GM18951 (cell line): ENCODE measurements at regions not wholly inside any gene's neighbourhood (a gene's known extent, or its start where the extent isn't known, plus 50 kb on each side); places are given as distances from the start of the nearest gene placed in this dataset.

Experiments
- POLR2A ChIP-seq: IDR thresholded peaks from 4 replicates; pipeline ENCODE4 v1.6.1; 2011; ENCODE audit warnings: mild to moderate bottlenecking; ENCODE audit not compliant: insufficient read length, insufficient read depth; ENCODE audit errors: extremely low read depth
- in situ Hi-C: fragments of 300-500 bp; cut with MboI; formaldehyde crosslinking; loops from one replicate; pipeline ENCODE4 v1.12.0; 2022; ENCODE audit warnings: low sequenced_read_pairs, mixed read lengths, inconsistent platforms; ENCODE audit not compliant: unreplicated experiment

GRCh38 chr3:104604326-104605010, 762.2 kb upstream of the ALCAM start:
- in situ Hi-C loops, result no loop called here
- no peak for TF ChIP-seq POLR2A

GRCh38 chr3:104606812-104607211, 759.9 kb upstream of the ALCAM start:
- in situ Hi-C loops, result no loop called here
- TF ChIP-seq POLR2A, result no peak

GRCh38 chr3:104610730-104611652, 755.7 kb upstream of the ALCAM start:
- TF ChIP-seq POLR2A, result no peak
- in situ Hi-C loops, result no loop called here

GRCh38 chr3:104612218-104612617, 754.5 kb upstream of the ALCAM start:
- in situ Hi-C loops, result no loop called here
- no peak for TF ChIP-seq POLR2A

GRCh38 chr3:104614564-104614963, 752.1 kb upstream of the ALCAM start:
- in situ Hi-C loops, result no loop called here
- TF ChIP-seq POLR2A, result no peak

GRCh38 chr3:104628185-104628789, 738.4 kb upstream of the ALCAM start:
- no peak for TF ChIP-seq POLR2A
- in situ Hi-C loops, result no loop called here

GRCh38 chr3:104629038-104629437, 737.7 kb upstream of the ALCAM start:
- TF ChIP-seq POLR2A, result no peak
- in situ Hi-C loops, result no loop called here

GRCh38 chr3:104631254-104631653, 735.5 kb upstream of the ALCAM start:
- in situ Hi-C loops, result no loop called here

GRCh38 chr3:104632521-104632920, 734.2 kb upstream of the ALCAM start:
- in situ Hi-C loops, result no loop called here

More at GRCh38 chr3:104631254-104631653, 735.5 kb upstream of the ALCAM start:
- no peak for TF ChIP-seq POLR2A

GRCh38 chr3:104632947-104633346, 733.8 kb upstream of the ALCAM start:
- in situ Hi-C loops, result no loop called here
- TF ChIP-seq POLR2A, result no peak

More at GRCh38 chr3:104632521-104632920, 734.2 kb upstream of the ALCAM start:
- no peak for TF ChIP-seq POLR2A

GRCh38 chr3:104635872-104636580, 730.7 kb upstream of the ALCAM start:
- no peak for TF ChIP-seq POLR2A
- in situ Hi-C loops, result no loop called here

GRCh38 chr3:104642827-104643226, 723.9 kb upstream of the ALCAM start:
- no peak for TF ChIP-seq POLR2A
- in situ Hi-C loops, result no loop called here

GRCh38 chr3:104646196-104646595, 720.5 kb upstream of the ALCAM start:
- no peak for TF ChIP-seq POLR2A
- in situ Hi-C loops, result no loop called here
